SK-N-SH (cell line): ENCODE measurements at regions not wholly inside any gene's neighbourhood (a gene's known extent, or its start where the extent isn't known, plus 50 kb on each side); places are given as distances from the start of the nearest gene placed in this dataset.

Experiments used
- CTCF ChIA-PET: fragments of 300-600, 350-600 bp; formaldehyde crosslinking; extraction: SDS; loops from one replicate; lab custom pipeline; 2021; lab: Yijun Ruan, JAX
- POLR2A ChIA-PET: fragments of 350-600 bp; sonication (Branson Sonifier 250); formaldehyde crosslinking; extraction: SDS; loops from one replicate; lab custom pipeline; 2020; ENCODE audit warnings: antibody characterized with exemption, inconsistent platforms; lab: Yijun Ruan, JAX
- DNase-seq: peaks from one replicate; pipeline ENCODE4 v3.0.0; 2012
- H2AFZ ChIP-seq: fragments of 200-600 bp; sonication (generic); 2 replicates; pipeline ENCODE4 v1.8.1; 2016; ENCODE audit warnings: antibody characterized with exemption, mild to moderate bottlenecking, low read depth
- H3F3A ChIP-seq: fragments of 200-600 bp; sonication (generic); replicated peaks from 2 replicates; pipeline ENCODE3; 2016; ENCODE audit warnings: antibody characterized with exemption, mild to moderate bottlenecking; ENCODE audit not compliant: insufficient read depth
- H3K27ac ChIP-seq, 2 experiments: fragments of 200-500 bp in 1 of 2; fragments of 200-600 bp in 1 of 2; sonication (Bioruptor generic) in 1 of 2; sonication (generic), shearing (Covaris generic) in 1 of 2; 2 replicates each; pipeline versions ENCODE4 v1.5.1 to v1.6.1; 2014 to 2016; ENCODE audit warnings: low read depth in 2 of 2, inconsistent platforms in 1 of 2, low read length in 1 of 2, mild to moderate bottlenecking in 1 of 2, mixed read lengths in 1 of 2
- H3K27me3 ChIP-seq: fragments of 200-600 bp; sonication (generic), shearing (Covaris generic); 2 replicates; pipeline ENCODE4 v1.6.1; 2016; ENCODE audit warnings: mixed run types; ENCODE audit not compliant: insufficient read depth
- H3K36me3 ChIP-seq, 2 experiments: fragments of 200-500 bp in 1 of 2; fragments of 200-600 bp in 1 of 2; sonication (Bioruptor generic) in 1 of 2; sonication (generic) in 1 of 2; replicated peaks in 1 of 2; 2 replicates each; pipeline versions ENCODE3 to v1.5.1; 2014 to 2016; ENCODE audit warnings: low read length in 1 of 2, mild to moderate bottlenecking in 1 of 2; ENCODE audit not compliant: insufficient read depth in 2 of 2, control insufficient read depth in 1 of 2
- H3K4me1 ChIP-seq, 2 experiments: fragments of 200-500 bp in 1 of 2; fragments of 200-600 bp in 1 of 2; sonication (Bioruptor generic) in 1 of 2; sonication (generic), shearing (Covaris generic) in 1 of 2; 2 replicates each; pipeline versions ENCODE4 v1.5.1 to v1.6.1; 2014 to 2016; ENCODE audit warnings: low read depth in 1 of 2, low read length in 1 of 2, mixed run types in 1 of 2; ENCODE audit not compliant: insufficient read depth in 2 of 2, control insufficient read depth in 1 of 2
- H3K4me2 ChIP-seq: fragments of 200-600 bp; sonication (generic), shearing (Covaris generic); 2 replicates; pipeline ENCODE4 v1.6.1; 2017; ENCODE audit warnings: mixed run types
- H3K4me3 ChIP-seq, 2 experiments: fragments of 200-500 bp in 1 of 2; fragments of 200-600 bp in 1 of 2; sonication (Bioruptor generic) in 1 of 2; sonication (generic), shearing (Covaris generic) in 1 of 2; 2 replicates each; pipeline versions ENCODE4 v1.5.1 to v1.8.1; 2014 to 2016; ENCODE audit warnings: low read depth in 2 of 2, inconsistent platforms in 1 of 2, low read length in 1 of 2, mild to moderate bottlenecking in 1 of 2, mixed read lengths in 1 of 2, moderate library complexity in 1 of 2
- H3K79me2 ChIP-seq: fragments of 200-600 bp; sonication (generic); 2 replicates; pipeline ENCODE4 v1.8.1; 2017; ENCODE audit warnings: mild to moderate bottlenecking; ENCODE audit not compliant: insufficient read depth
- H3K9ac ChIP-seq: fragments of 200-600 bp; sonication (generic); 2 replicates; pipeline ENCODE4 v1.6.1; 2017; ENCODE audit warnings: mixed run types
- H3K9me2 ChIP-seq: fragments of 200-600 bp; sonication (generic); 2 replicates; pipeline ENCODE4 v1.6.1; 2017; ENCODE audit warnings: mixed run types
- H3K9me3 ChIP-seq: fragments of 200-600 bp; sonication (generic); 2 replicates; pipeline ENCODE4 v1.6.1; 2017; ENCODE audit warnings: mixed run types, mild to moderate bottlenecking, moderate library complexity
- H4K20me1 ChIP-seq: fragments of 200-600 bp; sonication (generic); 2 replicates; pipeline ENCODE4 v1.6.1; 2017; ENCODE audit warnings: mild to moderate bottlenecking, mixed run types; ENCODE audit not compliant: insufficient read depth
- CHD2 ChIP-seq: fragments of 150-350 bp; IDR thresholded peaks from 2 replicates; pipeline ENCODE4 v1.6.1; 2018; ENCODE audit warnings: low read length; ENCODE audit not compliant: partially characterized antibody
- ELF1 ChIP-seq: IDR thresholded peaks from 2 replicates; pipeline ENCODE4 v1.4.0; 2012
- FOSL2 ChIP-seq: IDR thresholded peaks from 2 replicates; pipeline ENCODE4 v1.4.0; 2012; ENCODE audit warnings: low read depth, mild to moderate bottlenecking, moderate library complexity, borderline replicate concordance
- GABPA ChIP-seq: IDR thresholded peaks from 2 replicates; pipeline ENCODE4 v1.4.0; 2012; ENCODE audit warnings: low read depth, mild to moderate bottlenecking
- GATA2 ChIP-seq: sonication (generic); formaldehyde crosslinking; IDR thresholded peaks from 2 replicates; pipeline ENCODE4 v1.5.0; 2020; ENCODE audit warnings: mild to moderate bottlenecking, missing genetic modification reagents
- JUND ChIP-seq: IDR thresholded peaks from 2 replicates; pipeline ENCODE4 v1.4.0; 2012
- NRF1 ChIP-seq: IDR thresholded peaks from 2 replicates; pipeline ENCODE4 v1.6.1; 2012; ENCODE audit warnings: low read depth, mild to moderate bottlenecking, low read length
- POLR2AphosphoS5 ChIP-seq: IDR thresholded peaks from 2 replicates; pipeline ENCODE4 v1.6.1; 2012; ENCODE audit warnings: low read depth, low read length
- SMC3 ChIP-seq: IDR thresholded peaks from 2 replicates; pipeline ENCODE4 v1.6.1; 2012; ENCODE audit warnings: low read depth, low read length, improper control_type of control experiment
- TCF12 ChIP-seq: IDR thresholded peaks from 2 replicates; pipeline ENCODE4 v1.4.0; 2012
- YY1 ChIP-seq: IDR thresholded peaks from 2 replicates; pipeline ENCODE4 v1.4.0; 2012; ENCODE audit warnings: low read depth, mild to moderate bottlenecking
- WGBS: methylation state at CpG from one replicate; pipeline ENCODE4 v1.1.6; 2017; ENCODE audit warnings: low lambda C conversion rate; 5-methylcytosine and 5-hydroxymethylcytosine counted together
- TF ChIP-seq, protein P1 (sequence below): IDR thresholded peaks from 2 replicates; pipeline ENCODE4 v1.6.1; 2012; ENCODE audit warnings: mild to moderate bottlenecking, low read depth, low read length, moderate library complexity
- TF ChIP-seq, protein P2 (sequence below): fragments of 150-350 bp; IDR thresholded peaks from 2 replicates; pipeline ENCODE4 v1.6.1; 2017; ENCODE audit warnings: antibody characterized with exemption, low read length, low read depth, borderline replicate concordance
- TF ChIP-seq, protein P3 (sequence below): IDR thresholded peaks from 2 replicates; pipeline ENCODE4 v1.4.0; 2012; ENCODE audit warnings: low read depth, borderline replicate concordance
- TF ChIP-seq, protein P4 (sequence below): IDR thresholded peaks from 2 replicates; pipeline ENCODE4 v1.4.0; 2012; ENCODE audit warnings: low read depth

DNA sequence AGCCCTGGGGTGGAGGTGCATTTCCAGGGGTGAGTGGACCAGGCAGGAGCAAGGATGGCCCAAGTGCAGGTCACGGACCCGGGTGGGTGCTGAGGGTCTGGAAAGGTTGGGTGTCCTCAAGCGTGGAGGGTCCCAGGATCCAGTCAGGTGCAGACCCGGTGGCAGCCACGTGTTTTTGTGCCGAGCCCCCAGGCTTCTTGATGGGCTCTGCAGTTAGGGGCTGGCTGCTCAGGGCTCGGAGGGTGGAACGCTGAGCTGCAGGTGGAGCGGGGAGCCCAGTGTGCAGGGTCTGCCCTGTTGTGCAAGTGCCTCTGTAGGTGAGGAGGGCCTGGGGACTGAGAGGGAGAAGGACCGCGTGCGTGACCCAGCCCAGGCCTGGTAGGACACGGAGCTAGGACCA lies 70.9 kb upstream of the HLA-E start (continued):
- TF ChIP-seq, protein P1, sequence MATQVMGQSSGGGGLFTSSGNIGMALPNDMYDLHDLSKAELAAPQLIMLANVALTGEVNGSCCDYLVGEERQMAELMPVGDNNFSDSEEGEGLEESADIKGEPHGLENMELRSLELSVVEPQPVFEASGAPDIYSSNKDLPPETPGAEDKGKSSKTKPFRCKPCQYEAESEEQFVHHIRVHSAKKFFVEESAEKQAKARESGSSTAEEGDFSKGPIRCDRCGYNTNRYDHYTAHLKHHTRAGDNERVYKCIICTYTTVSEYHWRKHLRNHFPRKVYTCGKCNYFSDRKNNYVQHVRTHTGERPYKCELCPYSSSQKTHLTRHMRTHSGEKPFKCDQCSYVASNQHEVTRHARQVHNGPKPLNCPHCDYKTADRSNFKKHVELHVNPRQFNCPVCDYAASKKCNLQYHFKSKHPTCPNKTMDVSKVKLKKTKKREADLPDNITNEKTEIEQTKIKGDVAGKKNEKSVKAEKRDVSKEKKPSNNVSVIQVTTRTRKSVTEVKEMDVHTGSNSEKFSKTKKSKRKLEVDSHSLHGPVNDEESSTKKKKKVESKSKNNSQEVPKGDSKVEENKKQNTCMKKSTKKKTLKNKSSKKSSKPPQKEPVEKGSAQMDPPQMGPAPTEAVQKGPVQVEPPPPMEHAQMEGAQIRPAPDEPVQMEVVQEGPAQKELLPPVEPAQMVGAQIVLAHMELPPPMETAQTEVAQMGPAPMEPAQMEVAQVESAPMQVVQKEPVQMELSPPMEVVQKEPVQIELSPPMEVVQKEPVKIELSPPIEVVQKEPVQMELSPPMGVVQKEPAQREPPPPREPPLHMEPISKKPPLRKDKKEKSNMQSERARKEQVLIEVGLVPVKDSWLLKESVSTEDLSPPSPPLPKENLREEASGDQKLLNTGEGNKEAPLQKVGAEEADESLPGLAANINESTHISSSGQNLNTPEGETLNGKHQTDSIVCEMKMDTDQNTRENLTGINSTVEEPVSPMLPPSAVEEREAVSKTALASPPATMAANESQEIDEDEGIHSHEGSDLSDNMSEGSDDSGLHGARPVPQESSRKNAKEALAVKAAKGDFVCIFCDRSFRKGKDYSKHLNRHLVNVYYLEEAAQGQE = no peak
- TF ChIP-seq NRF1 (no peak), JUND (no peak), ELF1 (no peak), CHD2 (no peak)
- TF ChIP-seq, protein P2, sequence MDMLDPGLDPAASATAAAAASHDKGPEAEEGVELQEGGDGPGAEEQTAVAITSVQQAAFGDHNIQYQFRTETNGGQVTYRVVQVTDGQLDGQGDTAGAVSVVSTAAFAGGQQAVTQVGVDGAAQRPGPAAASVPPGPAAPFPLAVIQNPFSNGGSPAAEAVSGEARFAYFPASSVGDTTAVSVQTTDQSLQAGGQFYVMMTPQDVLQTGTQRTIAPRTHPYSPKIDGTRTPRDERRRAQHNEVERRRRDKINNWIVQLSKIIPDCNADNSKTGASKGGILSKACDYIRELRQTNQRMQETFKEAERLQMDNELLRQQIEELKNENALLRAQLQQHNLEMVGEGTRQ = no peak

DNA sequence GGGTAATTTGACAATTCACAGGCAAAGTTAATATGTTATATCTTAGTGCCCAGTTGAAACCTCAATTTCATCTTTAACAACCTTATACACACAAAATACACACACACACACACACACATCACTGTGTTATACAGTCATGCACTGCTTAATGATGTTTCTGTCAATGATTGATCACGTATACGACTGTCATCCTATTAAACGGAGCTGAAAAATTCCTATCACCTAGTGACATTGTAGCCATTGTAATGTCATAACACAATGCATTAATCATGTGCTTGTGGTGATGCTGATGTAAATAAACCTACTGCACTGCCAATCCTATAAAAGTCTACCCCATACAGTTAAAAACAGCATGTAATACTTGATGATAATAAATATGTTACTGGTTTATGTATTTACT lies 64.8 kb upstream of the HLA-E start:
- H4K20me1 ChIP-seq = no peaks in the 10 kb centered on the region
- no peaks in the 10 kb centered on the region for H3K9me3 ChIP-seq
- no peak overlapping the region for H2AFZ ChIP-seq
- no peak overlapping the region for H3K27ac ChIP-seq
- peaks cover 16% of the 10 kb centered on the region; the same call in 1 of the 2 replicates for H3K27me3 ChIP-seq
- H3K9ac ChIP-seq = no peak overlapping the region
- H3K36me3 ChIP-seq = no peaks in the 10 kb centered on the region
- H3K9me2 ChIP-seq = no peaks in the 10 kb centered on the region
- H3K4me2 ChIP-seq = no peak overlapping the region
- POLR2A ChIA-PET = no interaction called here
- 13% methylated on average over 3 of the region's 3 CpGs for WGBS
- H3K4me1 ChIP-seq = no peaks in the 10 kb centered on the region
- no peaks in the 10 kb centered on the region for H3F3A ChIP-seq
- no peak for DNase-seq
- no peak overlapping the region for H3K4me3 ChIP-seq
- no peaks in the 10 kb centered on the region for H3K79me2 ChIP-seq
- TF ChIP-seq TCF12 (no peak), SMC3 (no peak), POLR2AphosphoS5 (no peak), FOSL2 (no peak), GATA2 (CRISPR knock-in tag) (no peak), YY1 (no peak), GABPA (no peak), ELF1 (no peak)
- TF ChIP-seq, protein P3, sequence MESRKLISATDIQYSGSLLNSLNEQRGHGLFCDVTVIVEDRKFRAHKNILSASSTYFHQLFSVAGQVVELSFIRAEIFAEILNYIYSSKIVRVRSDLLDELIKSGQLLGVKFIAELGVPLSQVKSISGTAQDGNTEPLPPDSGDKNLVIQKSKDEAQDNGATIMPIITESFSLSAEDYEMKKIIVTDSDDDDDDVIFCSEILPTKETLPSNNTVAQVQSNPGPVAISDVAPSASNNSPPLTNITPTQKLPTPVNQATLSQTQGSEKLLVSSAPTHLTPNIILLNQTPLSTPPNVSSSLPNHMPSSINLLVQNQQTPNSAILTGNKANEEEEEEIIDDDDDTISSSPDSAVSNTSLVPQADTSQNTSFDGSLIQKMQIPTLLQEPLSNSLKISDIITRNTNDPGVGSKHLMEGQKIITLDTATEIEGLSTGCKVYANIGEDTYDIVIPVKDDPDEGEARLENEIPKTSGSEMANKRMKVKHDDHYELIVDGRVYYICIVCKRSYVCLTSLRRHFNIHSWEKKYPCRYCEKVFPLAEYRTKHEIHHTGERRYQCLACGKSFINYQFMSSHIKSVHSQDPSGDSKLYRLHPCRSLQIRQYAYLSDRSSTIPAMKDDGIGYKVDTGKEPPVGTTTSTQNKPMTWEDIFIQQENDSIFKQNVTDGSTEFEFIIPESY = no peak
- TF ChIP-seq, protein P4, sequence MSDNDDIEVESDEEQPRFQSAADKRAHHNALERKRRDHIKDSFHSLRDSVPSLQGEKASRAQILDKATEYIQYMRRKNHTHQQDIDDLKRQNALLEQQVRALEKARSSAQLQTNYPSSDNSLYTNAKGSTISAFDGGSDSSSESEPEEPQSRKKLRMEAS = no peak
- CTCF ChIA-PET = interaction anchor here (0.6 to 1.5 kb wide), 2 partner anchors 11 to 117 kb away, joined by 3 to 4 read pairs; no protein-coding TSS in a partner anchor
